CD4-positive, alpha-beta T cell treated with Interleukin-21 for 1 hour (primary cell): ENCODE measurements at regions not wholly inside any gene's neighbourhood (a gene's known extent, or its start where the extent isn't known, plus 50 kb on each side); places are given as distances from the start of the nearest gene placed in this dataset.
"Not testable (repeated sequence)": the region's sequence is repeated elsewhere in the genome, so short reads cannot be mapped to it uniquely, and the experiment has no call there.

Source experiments
- DNase-seq: peaks from one replicate; pipeline ENCODE4 v3.0.0-alpha.2; 2020

DNA sequence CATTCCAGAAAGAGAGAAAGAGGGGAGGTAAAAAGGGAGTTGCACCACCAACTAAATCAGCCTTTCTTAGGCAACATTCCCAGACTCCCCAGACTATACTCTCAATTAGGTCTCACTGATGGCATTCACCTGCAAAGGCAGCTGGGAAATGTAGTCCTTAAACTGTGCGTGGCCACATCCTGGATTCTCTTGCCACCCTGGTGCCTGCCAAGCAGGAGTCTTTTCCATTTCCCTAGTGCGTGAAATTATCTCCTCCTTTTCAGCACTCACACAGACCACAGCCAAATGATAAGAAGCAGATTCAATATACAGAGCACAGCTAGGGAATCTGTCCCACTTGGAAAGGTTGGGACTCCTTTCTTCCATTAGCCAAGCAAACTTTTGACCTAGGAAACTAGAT lies 298.0 kb downstream of the ANAPC1 start:
- not testable (repeated sequence) for DNase-seq

DNA sequence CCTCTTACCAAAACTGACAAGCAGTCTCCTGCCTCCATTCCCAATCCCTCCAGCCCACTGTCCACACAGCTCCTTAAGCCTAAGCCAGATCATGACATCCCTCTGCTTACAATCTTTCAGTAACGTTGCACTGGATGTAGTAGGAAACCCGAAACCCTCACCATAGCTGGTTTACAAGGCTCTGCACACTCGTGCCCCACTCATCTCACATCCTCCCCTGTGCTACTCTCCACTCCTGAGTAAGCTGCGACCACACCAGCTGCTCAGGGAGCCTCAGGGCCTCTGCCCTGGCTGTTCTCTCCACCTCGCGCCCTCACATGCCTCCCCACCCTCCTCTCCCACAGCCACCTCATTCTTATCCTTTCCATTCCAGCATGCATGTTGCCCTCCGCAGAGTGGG lies 288.9 kb downstream of the ANAPC1 start:
- not testable (repeated sequence) for DNase-seq

- DNase-seq = not testable (repeated sequence)
Measured at GRCh38 chr2:111596808-111597705, 286.9 kb downstream of the ANAPC1 start.

- not testable (repeated sequence) for DNase-seq
Measured at GRCh38 chr2:111598944-111599343, 285.0 kb downstream of the ANAPC1 start.

GRCh38 chr2:111602259-111602658 lies 281.7 kb downstream of the ANAPC1 start:
- DNase-seq = not testable (repeated sequence)

- DNase-seq = not testable (repeated sequence)
Measured at GRCh38 chr2:111605798-111606197, 278.2 kb downstream of the ANAPC1 start.

DNA sequence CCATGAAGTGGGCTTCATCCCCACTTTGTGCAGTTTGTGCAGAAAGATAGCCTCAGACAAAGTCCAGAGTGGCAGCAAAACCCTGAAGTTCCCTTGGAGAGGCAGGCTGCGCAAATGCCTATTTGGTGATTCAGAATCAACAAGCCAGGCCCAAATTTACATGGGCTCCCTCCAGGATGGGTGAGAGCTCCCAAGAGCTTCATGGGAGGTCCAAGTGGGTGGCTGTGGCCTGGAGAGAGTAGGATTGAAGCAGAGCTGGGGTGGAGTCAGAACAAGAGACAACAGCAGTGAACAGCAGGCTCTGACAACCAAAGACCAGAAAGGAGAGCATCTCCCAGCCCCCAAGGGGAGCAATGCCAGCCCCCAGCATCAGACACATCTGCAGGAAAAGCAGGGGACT lies 277.4 kb downstream of the ANAPC1 start:
- DNase-seq = not testable (repeated sequence)

DNA sequence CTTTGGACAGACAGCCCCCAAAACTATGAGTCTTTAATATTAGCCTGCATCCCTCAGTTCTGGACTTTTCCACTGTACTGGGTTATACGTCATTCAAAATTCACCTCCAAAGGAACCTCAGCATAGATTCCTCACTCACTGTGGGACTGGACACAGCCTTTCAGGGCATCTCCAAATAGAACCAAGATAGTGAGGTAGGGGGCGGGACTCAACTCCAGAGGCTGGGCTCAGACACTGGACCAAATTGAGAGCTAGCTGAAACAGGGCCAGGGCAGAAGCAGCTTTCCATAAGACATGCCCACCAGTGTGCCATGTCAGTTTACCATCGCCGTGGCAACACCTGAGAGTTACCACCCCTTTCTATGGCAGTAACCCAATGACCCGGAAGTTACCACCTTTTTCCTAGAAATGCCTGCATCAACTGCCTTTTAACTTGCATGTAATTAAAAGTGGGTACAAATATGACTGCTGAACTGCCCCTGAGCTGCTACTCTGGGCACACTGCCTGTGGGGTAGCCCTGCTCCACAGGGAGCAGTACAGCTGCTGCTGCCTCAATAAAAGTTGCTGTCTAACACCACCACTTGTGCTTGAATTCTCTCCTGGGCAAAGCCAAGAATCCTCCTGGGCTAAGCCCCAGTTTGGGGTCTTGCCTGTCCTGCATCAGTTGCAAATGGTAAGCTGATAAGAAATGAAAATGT lies 274.7 kb downstream of the ANAPC1 start:
- not testable (repeated sequence) for DNase-seq

DNA sequence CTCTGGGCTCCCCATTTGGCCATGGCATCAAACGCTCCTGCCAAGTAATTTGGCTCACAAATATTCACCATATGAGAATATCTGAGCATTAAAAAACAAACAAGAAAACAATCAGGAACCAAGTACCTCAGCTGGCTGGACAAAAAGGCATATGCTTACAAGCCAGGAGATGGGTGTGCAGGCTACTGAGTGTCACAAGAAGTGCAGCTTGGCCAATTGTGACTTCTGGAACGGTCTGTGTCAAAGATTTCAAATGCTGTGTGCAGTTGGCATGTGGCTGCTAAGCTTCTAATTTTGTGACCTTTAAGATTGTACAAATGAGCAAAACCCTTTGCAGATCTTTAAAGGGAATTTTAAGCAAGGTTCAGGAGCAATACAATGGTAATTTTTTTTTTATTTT lies 274.0 kb downstream of the ANAPC1 start:
- not testable (repeated sequence) for DNase-seq

- DNase-seq = no peak
Measured at GRCh38 chr2:111616651-111617218, 267.3 kb downstream of the ANAPC1 start.

DNA sequence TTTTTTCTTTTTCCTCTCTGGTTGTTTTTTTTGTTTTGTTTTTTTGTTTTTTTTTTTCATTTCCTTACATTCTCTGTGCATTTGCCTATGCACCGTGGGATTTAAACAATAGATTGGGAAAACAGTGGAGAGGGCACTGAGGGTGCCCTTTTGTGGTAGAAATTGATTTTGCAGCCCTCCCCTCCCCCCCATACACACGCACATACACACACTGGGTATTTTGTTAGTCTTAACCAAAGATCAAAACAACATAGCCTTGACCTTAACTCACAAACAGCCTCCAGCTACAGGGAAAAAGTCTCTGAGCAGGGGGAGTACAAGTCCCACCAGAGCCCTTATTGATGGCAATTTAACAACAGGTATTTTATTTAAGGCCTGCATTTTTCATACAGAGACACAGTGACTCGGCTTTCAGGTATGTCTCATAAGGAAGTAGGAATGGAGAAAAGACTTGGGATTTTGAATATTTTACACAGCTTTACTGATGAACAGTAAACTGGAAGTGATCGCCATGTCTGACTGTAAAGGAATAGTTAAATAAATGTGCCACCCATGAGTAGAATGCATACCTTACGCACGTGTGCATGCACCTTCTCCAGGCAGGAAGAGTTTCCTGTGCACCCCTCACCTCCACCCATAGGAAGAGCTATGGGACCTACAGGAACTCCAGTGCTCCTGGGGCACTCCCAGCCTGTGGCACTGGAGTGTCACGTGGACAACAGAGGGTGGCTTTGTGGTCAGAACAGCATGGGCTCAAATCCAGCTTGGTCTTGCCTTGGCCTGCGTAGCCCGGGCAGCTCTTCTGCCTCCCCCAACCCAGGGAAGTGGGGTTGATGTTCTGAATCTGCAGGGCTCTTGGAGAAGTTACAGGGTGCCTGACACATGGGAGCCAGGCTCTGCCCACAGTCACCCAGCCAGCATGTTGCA lies 266.4 kb downstream of the ANAPC1 start:
- DNase-seq = no peak

- DNase-seq = no peak
Measured at GRCh38 chr2:111618226-111618977, 265.6 kb downstream of the ANAPC1 start.

DNA sequence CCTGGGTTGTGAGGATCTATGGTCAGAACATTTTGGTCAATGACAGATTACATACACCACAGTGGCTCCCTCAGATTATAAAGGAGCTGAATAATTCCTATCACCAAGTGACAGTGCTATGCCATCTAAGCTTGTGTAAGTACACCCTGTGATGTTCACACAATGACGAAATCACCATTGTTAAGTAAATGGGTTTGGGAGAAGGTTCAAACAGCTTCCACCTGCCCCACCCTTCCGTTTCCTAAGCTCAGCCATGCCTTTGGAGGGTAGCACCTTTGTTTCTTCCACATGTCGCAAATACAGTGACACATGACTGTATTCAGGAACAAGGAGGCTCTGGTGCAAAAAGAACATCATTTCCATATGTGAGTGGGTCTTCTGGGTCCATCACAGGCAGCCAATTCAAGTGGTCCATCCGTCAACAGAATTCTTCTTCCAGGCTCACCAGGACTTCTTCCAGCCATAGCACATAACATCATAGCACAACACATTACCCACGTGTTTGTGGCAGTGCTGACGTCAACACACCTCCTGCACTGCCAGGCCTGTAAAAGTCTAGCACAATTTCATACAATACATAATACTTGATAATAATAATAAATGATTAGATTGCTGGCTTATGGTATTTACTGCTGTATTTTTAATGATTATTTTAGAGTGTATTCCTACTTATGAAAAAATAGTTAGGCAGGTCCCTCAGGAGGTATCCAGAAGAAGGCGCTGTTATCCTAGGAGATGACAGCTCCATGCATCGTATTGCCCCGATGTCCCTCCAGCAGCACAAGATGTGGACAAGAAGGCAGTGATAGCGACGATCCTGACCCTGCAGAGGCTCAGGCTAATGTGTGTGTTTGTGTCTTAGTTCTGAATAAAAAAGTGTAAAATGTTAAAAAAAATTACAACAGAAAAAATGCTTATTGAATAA lies 264.8 kb downstream of the ANAPC1 start:
- no peak for DNase-seq

DNA sequence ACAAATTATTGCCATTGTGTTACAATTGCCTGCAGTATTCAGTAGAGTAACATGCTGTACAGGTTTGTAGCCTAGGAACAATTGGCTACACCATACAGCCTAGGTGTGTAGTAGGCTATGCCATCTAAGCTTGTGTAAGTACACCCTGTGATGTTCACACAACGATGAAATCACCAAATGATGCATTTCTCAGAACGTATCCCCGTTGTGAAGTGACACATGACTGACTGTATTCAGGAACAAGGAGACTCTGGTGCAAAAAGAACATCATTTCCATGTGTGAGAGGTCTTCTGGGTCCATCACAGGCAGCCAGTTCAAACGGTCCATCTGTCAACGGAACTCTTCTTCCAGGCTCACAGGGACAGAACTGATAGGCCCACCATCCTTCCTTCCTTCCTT lies 263.7 kb downstream of the ANAPC1 start:
- DNase-seq = no peak

GRCh38 chr2:111622859-111623258 lies 261.1 kb downstream of the ANAPC1 start:
- no peak for DNase-seq

DNA sequence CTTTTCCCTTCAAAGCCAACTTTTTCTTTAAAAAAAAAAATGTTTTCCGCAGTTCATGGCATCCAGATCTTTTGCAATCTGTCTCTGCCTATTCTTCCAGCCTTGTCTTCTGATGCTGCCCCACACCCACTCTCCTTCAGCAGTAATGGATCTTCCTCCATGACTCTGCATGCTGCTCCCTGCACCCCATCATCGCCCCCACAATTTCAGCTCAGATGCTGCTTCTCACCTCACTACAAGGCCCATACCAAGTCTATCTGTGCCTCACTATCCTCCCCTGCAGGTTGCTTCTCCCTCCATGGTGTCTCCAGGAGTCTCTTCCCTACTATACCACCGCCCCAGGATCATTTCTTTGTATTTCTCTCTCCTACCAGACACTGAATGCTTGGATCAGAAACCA lies 260.6 kb downstream of the ANAPC1 start:
- no peak for DNase-seq

DNA sequence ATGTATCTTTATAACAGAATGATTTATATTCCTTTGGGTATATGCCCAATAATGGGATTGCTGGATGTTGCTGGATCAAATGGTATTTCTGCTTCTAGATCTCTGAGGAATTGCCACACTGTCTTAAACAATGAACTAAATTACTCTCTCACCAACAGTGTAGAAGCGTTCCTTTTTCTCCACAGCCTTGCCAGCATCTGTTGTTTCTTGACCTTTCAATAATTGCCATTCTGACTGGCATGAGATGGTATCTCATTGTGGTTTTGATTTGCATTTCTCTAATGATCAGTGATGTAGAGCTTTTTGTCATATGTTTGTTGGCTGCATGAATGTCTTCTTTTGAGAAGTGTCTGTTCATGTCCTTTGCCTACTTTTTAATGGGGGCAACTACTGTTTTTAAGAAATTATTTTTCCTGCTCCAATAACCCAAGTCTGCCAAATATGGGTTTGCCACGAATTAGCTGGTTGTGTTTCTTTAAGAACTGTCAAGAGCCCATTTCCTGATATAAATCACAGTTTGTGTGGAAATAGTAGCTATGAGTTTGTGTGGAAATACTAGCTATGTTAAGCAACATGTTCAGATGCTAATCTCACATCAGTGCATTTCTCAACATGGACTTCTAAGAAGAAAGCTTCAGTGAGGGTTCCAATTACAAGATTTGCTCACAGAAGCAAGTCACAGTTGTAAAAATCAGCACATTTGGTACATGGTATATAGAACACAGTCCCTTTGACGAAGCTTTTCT lies 259.4 kb downstream of the ANAPC1 start:
- DNase-seq = no peak

DNA sequence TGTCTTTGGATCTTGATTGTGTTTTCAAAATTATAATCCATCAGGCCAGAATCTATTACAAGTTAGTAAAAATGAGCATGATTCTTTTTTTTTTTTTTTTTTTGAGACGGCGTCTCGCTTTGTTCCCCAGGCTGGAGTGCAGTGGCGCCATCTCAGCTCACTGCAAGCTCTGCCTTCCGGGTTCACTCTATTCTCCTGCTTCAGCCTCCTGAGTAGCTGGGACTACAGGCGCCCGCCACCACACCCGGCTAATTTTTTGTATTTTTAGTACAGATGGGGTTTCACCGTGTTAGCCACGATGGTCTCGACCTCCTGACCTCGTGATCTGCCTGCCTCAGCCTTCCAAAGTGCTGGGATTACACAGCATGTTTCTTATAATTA lies 258.8 kb downstream of the ANAPC1 start:
- not testable (repeated sequence) for DNase-seq

- no peak for DNase-seq
Measured at GRCh38 chr2:111626037-111626864, 257.7 kb downstream of the ANAPC1 start.
